Skeletal muscle cell (primary cell): ENCODE measurements at regions not wholly inside any gene's neighbourhood (a gene's known extent, or its start where the extent isn't known, plus 50 kb on each side); places are given as distances from the start of the nearest gene placed in this dataset.
A peak's percentile ranks its signal among the peaks of the same experiment; 100 is the strongest.

ENCODE experiments used
- DNase-seq: peaks from one replicate; pipeline ENCODE4 v3.0.0-alpha.2; 2010; ENCODE audit warnings: low read depth
- H3K4me3 ChIP-seq: 2 replicates; pipeline ENCODE4 v1.5.1; 2011; ENCODE audit warnings: low read depth, mild to moderate bottlenecking, control low read depth, low read length, moderate library complexity

DNA sequence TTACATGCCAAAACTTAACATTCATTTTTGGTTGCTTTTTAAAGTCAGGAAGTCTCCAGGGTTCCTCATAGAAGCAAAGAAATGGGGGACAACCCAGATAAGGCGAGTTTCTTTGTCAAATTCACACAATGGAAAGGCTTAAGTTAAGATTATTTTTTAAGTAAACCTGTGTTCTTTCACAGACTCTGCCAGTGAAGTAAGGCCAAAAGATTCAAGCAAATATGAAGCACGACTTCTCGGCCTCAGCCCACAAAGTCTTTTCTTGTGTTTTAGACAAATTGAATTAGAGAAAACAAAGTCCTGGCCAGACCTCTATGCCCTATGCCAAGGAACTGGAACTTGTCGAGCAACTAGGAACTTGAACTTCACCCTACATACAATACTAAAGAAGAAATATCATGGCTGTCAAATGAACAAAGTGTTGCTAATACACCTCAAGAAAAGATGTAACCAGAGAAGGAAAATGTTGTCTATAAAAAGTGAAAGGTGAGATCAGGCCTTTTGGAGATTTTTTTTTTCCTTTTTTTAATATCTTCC lies 540.0 kb upstream of the JARID2 start:
- no peak for DNase-seq
- no peak overlapping the region for H3K4me3 ChIP-seq

DNA sequence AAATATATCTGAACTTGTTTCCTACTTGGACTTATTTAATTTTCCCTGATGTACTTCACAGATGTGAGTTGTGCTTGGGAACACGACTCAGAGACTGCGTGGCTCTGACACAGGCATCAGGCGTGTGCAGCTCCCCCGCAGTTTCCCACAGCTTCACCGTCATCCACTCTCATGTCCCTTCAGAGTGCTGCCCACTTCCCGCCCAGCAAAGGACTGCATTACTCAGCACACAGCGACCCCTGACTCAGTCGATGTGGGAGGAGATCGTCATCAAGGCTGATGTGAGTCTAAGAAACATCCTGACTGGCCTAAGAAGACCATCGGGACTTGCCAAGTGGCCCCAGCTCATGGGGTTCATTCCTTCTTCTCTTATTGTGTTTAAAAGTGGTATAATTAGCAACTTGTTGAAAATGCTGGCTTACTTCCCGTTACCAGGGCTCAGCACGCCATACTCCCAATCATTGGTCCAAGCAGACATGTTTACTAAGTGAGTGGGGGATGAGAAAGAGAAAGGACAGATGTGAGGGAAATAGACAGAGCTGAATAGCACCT lies 539.4 kb upstream of the JARID2 start:
- DNase-seq, result peak; percentile 100
- H3K4me3 ChIP-seq, result no peak overlapping the region

DNA sequence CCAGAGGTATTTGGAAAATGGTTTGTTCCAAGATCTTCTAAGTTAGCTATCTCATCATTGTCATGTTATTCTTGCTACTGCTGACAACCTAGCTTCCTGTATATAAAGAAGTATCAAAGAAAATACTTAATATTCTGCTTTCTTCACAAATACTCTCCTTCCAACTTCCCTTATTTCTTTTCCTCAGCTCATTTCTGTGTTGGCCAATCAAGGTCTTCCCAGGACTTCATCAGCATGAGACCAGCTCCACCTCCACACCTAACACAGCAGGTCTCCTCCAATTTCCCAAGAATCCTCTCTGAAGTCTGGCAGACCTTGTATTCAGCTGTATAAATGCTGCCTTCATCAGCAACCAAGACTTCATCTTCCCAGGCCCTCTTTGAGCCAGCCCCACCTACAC lies 538.6 kb upstream of the JARID2 start:
- no peak for DNase-seq
- H3K4me3 ChIP-seq, result no peak overlapping the region

DNA sequence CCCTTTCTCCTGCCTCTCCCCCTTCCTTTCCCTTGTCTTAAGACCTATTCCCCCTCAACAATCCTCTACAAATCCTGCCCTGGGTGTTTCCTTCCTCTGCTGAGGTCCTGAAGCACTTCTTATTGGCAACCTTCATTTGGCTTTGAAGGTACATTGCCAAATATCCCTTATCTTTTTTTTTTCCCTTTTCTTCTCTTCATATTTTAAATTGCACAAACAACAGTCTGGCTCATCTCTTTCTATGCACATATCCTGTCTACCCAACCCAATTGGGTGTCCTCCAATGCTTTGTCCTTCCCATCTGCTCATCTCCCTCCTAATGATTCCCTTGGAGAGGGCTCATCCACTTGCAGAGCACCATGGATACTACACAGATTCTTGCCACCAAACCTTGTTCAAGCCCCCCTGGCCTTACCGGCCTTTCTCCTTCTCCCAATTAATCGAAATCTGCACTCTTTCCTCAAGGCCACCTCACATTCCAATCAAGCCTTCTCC lies 537.9 kb upstream of the JARID2 start:
- no peak for DNase-seq
- H3K4me3 ChIP-seq, result no peak overlapping the region

DNA sequence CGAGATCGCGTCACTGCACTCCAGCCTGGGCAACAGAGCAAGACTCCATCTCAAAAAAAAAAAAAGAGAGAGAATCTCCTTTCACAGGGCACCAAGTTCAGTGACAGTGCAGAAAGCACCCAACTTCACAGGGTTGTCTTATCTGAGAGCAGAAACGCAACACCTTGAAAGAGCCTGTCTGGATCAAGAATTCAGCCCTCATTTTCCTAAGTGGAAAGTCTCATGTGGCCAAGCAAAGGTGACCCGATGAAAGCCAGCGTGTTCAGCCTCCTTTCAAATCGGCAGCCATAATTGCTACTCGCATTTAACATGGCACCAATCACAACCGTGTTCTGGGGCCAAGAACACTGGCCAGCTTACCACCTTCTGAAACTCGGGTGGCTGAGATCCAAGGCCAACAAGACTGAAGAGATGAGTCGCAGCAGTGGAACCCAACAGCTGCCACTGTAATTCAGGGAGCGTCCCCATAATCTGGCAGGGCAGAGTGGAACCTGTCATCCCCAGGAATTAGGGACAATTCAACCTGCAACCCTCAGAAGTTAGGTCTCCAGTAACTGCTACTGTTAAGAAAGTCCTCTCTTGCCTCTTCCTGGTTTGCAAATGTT lies 536.7 kb upstream of the JARID2 start:
- H3K4me3 ChIP-seq, result no peak overlapping the region
- DNase-seq, result no peak

DNA sequence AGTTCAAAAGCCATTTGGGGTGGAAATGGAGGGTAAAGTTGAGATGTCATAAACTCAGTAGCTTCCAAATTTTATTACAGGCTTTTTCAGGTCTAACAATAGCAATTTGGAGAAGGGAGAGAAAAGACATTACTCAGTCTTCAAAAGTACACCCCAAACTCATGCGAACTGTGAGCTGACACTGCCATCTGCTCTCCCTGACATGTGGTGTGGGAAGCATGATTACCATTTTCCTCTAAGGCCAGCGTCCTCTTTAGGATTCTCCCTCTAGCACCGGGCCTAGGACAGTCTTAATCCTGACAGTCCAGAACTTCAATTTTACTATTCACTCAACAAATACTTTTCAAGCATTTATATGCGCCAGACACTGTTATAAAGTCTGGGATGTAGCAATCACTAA lies 536.0 kb upstream of the JARID2 start:
- H3K4me3 ChIP-seq, result no peak overlapping the region
- DNase-seq, result no peak

DNA sequence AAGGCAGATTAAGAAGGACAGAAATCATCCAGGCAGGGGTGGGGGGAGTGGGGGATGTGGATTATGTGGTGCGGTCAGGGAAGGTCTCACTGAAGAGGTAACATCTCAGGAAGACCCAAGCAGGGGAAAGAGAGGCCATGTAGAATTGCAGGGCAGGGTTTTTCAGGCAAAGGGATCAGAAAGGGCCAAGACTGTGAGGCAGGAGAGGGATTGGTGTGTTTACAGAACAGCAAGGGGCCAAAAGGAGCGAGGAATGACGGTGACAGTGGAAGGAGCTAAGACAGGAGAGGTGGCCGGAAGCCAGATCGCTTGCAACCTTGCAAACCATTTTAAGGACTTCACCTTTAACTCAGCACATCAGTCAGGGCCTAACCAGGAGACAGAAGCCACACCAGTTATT lies 535.4 kb upstream of the JARID2 start:
- no peak for DNase-seq
- H3K4me3 ChIP-seq, result no peak overlapping the region

DNA sequence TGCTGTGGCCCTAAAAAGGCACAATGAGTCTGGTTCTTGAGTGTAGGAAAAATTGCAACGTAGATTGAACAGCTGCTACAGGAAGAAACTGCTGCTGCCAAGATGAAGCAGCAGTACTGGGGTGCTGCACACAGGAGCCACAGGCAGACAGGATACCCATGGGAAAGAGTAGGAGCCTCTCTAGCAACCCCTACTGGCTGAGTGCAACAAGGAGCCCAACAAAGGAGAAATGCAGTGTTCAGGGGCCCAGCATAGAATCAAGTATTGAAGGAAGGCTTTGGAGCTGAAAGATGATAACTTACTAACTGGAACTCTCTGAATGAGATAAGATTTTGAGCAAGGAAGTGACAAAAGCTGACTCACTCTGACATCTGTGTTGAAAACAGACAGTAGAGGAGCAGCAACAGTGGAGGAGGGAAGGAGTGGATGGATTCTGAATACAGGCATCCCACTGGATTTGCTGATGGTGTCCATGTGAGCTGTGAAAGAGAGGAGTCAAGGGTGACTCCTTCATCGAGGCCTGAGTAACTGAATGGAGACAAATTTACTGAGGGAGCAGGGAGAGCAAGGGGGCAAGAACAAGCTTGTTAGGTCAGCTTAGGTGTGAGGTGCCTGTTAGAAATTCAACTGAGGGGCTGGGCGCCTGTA lies 534.7 kb upstream of the JARID2 start:
- peak; percentile 82 for DNase-seq
- H3K4me3 ChIP-seq, result no peak overlapping the region

DNA sequence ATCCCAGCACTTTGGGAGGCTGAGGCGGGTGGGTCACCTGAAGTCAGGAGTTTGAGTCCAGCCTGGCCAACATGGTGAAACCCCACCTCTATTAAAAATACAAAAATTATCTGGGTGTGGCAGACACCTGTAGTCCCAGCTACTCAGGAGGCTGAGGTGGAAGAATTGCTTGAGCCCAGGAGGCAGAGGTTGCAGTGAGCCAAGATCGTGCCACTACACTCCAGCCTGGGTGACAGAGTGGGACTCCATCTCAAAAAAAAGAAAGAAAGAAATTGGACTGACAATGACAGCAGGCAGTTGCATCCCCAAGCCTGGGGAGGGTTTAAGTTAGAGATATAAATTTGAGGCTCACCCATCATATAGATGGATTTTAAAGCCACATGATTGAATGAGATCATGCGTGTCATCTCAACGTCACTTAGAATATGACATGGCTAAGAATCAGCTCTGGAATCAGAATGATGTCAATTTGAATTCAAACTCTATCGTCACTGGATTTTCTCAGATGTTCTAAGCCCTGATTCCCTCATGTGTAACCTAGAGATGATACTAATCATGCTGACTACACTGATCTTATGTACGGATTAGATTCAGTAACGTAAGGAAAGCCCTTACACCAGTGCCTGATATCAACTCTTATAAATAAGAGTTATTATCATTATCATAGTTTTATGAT lies 534.0 kb upstream of the JARID2 start:
- no peak for DNase-seq
- no peak overlapping the region for H3K4me3 ChIP-seq

DNA sequence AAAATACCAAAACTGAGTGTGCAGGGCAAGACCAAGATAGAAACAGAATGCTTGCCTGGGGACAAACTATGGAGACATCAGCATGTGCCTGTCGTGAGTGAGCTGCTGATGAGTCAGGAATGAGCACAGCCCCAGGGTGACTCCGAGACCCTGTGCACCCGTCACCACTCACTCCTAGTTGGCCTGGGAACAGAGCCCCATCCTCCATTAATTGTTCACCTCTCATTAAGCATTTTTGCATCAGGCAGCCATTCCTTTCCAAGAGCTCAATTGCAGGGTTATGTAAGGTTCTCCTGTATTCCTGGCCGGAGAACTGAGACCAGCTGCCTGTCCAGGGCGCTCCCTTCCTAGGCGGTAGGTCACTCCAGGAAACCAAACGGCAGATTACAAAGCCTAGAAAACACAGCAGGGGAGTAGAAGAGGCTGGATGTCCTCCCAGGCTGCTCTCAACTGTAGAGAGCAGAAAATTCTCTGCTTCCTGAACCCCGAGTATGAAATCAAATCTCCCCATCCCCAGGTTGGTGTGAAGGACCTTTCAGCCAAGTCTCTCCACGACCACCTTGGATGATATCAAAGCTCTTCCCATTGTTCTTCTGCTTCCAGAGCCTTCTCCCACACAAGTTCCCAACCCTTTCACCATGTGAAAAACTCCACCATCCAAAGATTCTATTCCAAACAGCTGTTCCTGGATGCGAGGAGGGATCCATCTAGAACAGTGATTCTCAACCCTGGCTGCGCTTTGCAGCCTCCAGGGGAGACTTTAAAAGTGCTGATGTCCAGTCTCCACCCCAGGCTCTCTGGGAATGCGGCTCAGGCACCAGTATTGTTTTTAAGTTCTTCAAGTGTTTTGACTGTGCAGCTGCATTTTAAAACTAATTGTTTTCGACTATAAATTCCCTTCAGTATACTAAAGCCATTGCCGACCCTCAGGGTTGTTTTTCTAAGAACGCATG lies 532.6 kb upstream of the JARID2 start:
- DNase-seq, result peak; percentile 89
- no peak overlapping the region for H3K4me3 ChIP-seq

DNA sequence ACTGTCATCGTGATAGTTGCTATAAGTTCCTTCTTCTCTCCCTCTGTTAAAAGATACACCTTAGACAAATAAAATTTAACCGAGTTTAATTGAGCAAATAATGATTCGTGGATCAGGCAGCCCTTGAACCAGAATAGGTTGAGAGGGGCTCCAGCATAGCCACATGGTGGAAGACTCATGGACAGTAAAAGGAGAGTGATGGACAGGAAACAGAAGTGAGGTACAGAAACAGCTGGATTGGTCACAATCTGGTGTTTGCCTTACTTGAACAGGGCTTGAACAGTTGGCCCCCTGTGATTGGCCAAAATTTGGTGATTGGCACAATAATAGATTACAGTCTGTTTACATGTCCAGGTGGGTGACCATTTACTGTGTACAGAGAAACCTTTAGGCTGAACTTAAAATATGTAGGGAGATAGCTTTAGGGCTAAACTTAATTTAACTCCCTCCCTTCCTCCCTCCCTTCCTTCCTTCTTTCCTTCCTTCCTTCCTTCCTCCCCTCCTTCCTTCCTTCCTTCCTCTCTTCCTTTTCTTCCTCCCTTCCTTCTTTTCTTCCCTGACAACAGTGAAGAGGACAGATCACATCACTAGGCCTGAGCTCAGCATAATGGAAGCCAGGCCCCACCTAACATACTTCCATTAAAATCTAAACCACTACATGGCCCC lies 531.8 kb upstream of the JARID2 start:
- H3K4me3 ChIP-seq, result no peak overlapping the region
- no peak for DNase-seq

DNA sequence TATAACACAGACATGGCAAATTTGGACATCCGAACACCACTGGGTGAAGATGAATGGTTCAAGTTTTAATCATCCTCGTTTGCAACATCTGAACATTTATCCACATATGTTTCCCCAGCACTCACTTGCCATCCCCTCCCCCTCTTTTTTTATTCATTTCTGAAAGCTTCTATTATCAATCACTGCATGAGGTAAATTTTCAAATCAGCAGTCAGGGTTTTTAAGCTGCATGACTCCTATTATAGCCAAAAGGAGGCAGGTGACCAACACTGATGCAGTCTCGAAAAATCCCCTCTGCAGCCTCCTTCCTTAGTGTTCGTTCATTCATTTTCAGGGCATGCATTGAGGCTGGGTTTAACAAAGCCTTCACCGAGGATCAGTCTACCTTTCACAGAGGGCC lies 530.8 kb upstream of the JARID2 start:
- no peak for DNase-seq
- no peak overlapping the region for H3K4me3 ChIP-seq

DNA sequence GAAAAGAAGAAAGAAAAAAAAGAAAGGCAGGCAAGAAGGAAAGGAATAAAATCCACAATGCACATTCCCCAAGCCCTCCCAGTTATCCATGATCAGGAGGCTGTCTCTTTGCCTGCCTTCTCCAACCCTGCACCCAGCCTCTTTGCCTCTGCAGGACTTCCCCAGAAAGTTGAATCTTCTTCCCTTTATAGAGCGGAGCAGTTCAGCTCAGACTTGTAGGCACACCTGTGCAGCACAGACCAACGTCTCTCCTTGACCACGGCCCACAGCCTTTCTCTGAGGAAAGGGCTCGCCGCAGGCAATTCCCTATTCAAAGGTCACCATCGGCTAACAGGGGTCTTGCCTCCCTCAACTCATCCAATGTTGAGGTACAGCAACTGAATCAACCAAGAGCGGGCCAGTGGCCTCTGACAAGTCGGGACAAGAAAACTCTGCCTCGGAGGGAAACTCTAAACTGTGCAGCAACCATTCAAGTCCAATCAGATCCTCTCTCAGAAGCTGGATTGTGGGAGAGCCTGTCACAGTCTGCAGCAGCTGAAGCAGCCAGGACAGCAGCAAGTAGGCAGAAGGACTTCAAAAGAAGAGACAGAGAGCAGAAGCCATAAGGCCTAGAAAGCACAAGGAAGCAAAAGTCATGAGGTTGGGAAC lies 529.2 kb upstream of the JARID2 start:
- DNase-seq, result no peak
- H3K4me3 ChIP-seq, result no peak overlapping the region

DNA sequence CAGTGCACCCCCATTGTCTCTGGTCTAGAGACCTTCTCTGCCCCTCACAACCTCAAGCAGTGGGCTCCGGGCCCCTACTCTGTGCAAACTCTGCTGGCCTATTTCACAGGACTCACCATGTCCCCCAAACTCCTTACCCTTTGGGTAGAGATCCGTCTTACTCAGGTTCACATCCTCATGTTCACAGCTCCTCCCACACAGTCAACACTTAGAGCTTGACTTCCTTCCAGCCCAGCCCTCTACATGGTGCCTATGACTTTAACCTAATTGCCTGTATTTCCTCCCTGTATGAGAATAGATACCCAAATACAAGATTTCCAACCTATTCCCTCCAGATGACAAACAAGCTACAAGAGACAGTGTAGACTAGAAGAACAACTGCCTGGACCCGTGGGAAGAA lies 528.6 kb upstream of the JARID2 start:
- no peak overlapping the region for H3K4me3 ChIP-seq
- no peak for DNase-seq

DNA sequence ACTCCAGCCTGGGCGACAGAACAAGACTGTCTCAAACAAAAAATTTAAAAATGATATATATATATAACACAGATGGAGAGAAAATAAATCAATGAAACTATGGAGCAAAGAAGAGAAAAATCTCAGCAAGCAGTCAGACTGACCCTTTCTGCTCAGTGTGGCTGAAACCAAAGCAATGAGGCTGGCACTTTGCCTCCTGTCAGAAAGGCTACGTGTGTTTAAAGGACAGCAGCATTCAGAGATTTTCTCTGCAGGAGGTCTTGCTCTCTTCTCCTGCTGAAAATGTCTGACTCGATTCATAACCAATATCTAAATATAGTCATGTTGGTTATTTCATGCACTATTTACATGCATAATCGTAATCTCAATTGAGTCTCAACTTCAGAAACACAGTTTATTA lies 527.0 kb upstream of the JARID2 start:
- H3K4me3 ChIP-seq, result no peak overlapping the region
- no peak for DNase-seq

DNA sequence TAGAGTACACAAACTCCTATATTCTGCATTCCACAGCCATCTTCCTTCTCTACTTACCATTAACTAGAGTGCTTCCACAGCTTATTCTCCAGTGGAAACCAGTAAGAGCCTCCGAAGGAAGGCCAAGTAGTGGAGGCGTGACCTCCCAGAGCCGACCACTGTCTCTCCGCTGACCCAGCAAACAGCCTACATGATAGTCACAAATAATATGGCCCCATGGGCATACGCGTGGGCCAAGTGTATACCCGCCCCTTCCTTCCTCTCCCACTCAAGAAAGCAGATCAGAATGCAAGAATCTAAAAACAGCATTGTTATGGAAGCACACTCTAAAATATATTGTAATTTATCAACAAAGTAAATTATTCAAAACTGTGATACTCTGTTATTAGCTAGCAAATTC lies 526.6 kb upstream of the JARID2 start:
- DNase-seq, result no peak
- H3K4me3 ChIP-seq, result no peak overlapping the region

DNA sequence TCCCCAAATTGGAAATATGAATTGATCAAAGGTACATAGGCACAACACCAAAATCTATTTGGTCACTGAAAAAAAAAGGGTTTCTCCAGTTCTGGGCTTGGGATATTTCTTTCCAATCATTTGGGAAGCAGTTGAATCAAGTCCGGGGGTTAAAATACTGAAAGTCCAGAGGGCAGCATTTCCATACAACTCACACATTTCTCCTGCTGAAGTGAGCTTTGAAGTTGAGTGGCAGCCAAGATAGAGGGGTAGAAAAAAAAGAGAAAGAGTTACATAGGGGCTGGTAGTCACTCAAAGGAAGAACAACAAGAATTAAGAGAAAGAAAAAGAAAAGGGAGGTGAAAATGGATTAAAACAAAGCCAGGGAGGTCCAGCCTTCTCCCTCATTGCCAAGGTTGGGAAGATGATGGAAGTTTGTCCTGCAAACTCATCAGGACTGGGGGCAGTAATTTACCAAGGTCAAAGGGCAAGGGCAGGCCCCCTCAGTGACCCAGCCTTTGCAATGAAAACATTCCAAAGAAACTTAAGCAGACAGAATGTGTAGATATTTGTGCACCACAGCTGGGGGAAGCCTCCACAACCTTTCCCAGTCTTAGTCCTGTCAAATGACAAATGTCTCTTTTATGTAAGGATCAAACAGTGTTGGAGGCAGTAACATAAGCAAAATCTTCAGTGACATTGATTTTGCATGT lies 525.3 kb upstream of the JARID2 start:
- no peak overlapping the region for H3K4me3 ChIP-seq
- DNase-seq, result no peak
